Osteoblast (primary cell): ENCODE measurements at regions not wholly inside any gene's neighbourhood (a gene's known extent, or its start where the extent isn't known, plus 50 kb on each side); places are given as distances from the start of the nearest gene placed in this dataset.
A peak's percentile ranks its signal among the peaks of the same experiment; 100 is the strongest.

Source experiments
- DNase-seq: peaks from one replicate; pipeline ENCODE4 v3.0.0; 2011; ENCODE audit warnings: low spot score, mixed read lengths; ENCODE audit not compliant: insufficient read length; ENCODE audit errors: missing footprints
- H2AFZ ChIP-seq: 2 replicates; pipeline ENCODE4 v1.6.0; 2011; ENCODE audit warnings: mild to moderate bottlenecking, low read length
- H3K27ac ChIP-seq: 2 replicates; pipeline ENCODE4 v1.5.1; 2011; ENCODE audit warnings: mild to moderate bottlenecking, low read depth, low read length, moderate library complexity
- H3K27me3 ChIP-seq: 2 replicates; pipeline ENCODE4 v1.6.0; 2012; ENCODE audit warnings: mild to moderate bottlenecking, control low read depth, inconsistent platforms, low read length, moderate library complexity; ENCODE audit not compliant: insufficient read depth
- H3K36me3 ChIP-seq: 2 replicates; pipeline ENCODE4 v1.5.1; 2011; ENCODE audit warnings: mild to moderate bottlenecking, low read length, control low read depth, moderate library complexity; ENCODE audit not compliant: insufficient read depth
- H3K4me1 ChIP-seq: 2 replicates; pipeline ENCODE4 v1.5.1; 2011; ENCODE audit warnings: mild to moderate bottlenecking, low read length, control low read depth, moderate library complexity; ENCODE audit not compliant: insufficient read depth
- H3K4me2 ChIP-seq: 2 replicates; pipeline ENCODE4 v1.6.0; 2011; ENCODE audit warnings: mild to moderate bottlenecking, low read length; ENCODE audit not compliant: insufficient read depth
- H3K4me3 ChIP-seq: fragments of 200-600 bp; sonication (generic); 3 replicates; pipeline ENCODE4 v1.5.1; 2012; ENCODE audit warnings: mild to moderate bottlenecking, low read length, inconsistent platforms; ENCODE audit not compliant: insufficient read depth
- H3K79me2 ChIP-seq: 2 replicates; pipeline ENCODE4 v1.6.0; 2012; ENCODE audit warnings: mild to moderate bottlenecking, low read length, control low read depth, inconsistent platforms; ENCODE audit not compliant: insufficient read depth
- H3K9me3 ChIP-seq: 2 replicates; pipeline ENCODE4 v1.5.1; 2011; ENCODE audit warnings: low read depth, low read length, control low read depth
- H4K20me1 ChIP-seq: 2 replicates; pipeline ENCODE4 v1.6.0; 2012; ENCODE audit warnings: mild to moderate bottlenecking, low read length, control low read depth; ENCODE audit not compliant: insufficient read depth
- TF ChIP-seq, protein P1 (sequence below): IDR thresholded peaks from 2 replicates; pipeline ENCODE4 v1.5.1; 2011; ENCODE audit warnings: mild to moderate bottlenecking, low read depth, low read length, moderate library complexity; ENCODE audit errors: extremely low read depth

- Histone ChIP-seq H3K79me2 (no peaks in the 10 kb centered on the region), H2AFZ (no peak overlapping the region), H3K4me3 (no peak overlapping the region), H3K36me3 (no peaks in the 10 kb centered on the region), H3K9me3 (no peaks in the 10 kb centered on the region), H3K4me1 (no peaks in the 10 kb centered on the region), H3K27ac (no peak overlapping the region), H3K27me3 (no peaks in the 10 kb centered on the region), H3K4me2 (no peak overlapping the region), H4K20me1 (no peaks in the 10 kb centered on the region)
- TF ChIP-seq, protein P1, sequence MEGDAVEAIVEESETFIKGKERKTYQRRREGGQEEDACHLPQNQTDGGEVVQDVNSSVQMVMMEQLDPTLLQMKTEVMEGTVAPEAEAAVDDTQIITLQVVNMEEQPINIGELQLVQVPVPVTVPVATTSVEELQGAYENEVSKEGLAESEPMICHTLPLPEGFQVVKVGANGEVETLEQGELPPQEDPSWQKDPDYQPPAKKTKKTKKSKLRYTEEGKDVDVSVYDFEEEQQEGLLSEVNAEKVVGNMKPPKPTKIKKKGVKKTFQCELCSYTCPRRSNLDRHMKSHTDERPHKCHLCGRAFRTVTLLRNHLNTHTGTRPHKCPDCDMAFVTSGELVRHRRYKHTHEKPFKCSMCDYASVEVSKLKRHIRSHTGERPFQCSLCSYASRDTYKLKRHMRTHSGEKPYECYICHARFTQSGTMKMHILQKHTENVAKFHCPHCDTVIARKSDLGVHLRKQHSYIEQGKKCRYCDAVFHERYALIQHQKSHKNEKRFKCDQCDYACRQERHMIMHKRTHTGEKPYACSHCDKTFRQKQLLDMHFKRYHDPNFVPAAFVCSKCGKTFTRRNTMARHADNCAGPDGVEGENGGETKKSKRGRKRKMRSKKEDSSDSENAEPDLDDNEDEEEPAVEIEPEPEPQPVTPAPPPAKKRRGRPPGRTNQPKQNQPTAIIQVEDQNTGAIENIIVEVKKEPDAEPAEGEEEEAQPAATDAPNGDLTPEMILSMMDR, result no peak
- DNase-seq, result no peak
These were observed 83.4 kb upstream of the FAM3C start for GRCh38 chr7:121479466-121479865.

GRCh38 chr7:121475806-121476205, 79.7 kb upstream of the FAM3C start:
- Histone ChIP-seq H3K4me1 (no peaks in the 10 kb centered on the region), H3K36me3 (no peaks in the 10 kb centered on the region), H4K20me1 (no peaks in the 10 kb centered on the region), H3K27me3 (no peaks in the 10 kb centered on the region), H3K4me3 (no peak overlapping the region), H3K4me2 (no peak overlapping the region), H2AFZ (no peak overlapping the region), H3K9me3 (no peaks in the 10 kb centered on the region), H3K27ac (no peak overlapping the region), H3K79me2 (no peaks in the 10 kb centered on the region)
- TF ChIP-seq, protein P1, result no peak
- no peak for DNase-seq

DNA sequence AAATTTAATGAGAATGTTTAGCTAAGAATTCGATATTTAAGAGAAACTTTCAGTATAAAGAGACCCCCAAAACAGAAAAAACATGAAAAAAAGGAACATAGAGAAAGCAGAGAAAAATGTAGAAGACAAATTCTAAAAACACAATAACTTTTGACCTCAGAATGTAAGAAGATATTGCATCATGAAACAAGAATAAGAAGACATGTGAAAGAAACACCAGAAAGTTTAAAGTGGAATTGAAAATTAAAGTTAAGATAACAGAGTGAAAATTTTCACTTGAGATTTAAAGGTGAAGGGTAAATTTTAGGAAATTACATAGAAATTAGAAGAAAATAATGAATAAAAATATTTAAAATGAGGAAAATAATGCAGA, 78.2 kb upstream of the FAM3C start:
- Histone ChIP-seq H3K4me1 (no peaks in the 10 kb centered on the region), H3K79me2 (no peaks in the 10 kb centered on the region), H3K36me3 (no peaks in the 10 kb centered on the region), H4K20me1 (no peaks in the 10 kb centered on the region), H3K27me3 (no peaks in the 10 kb centered on the region), H3K9me3 (no peaks in the 10 kb centered on the region), H3K4me2 (no peak overlapping the region), H3K27ac (no peak overlapping the region), H2AFZ (peak overlapping the region; percentile 20), H3K4me3 (no peak overlapping the region)
- TF ChIP-seq, protein P1, result no peak
- DNase-seq, result no peak

DNA sequence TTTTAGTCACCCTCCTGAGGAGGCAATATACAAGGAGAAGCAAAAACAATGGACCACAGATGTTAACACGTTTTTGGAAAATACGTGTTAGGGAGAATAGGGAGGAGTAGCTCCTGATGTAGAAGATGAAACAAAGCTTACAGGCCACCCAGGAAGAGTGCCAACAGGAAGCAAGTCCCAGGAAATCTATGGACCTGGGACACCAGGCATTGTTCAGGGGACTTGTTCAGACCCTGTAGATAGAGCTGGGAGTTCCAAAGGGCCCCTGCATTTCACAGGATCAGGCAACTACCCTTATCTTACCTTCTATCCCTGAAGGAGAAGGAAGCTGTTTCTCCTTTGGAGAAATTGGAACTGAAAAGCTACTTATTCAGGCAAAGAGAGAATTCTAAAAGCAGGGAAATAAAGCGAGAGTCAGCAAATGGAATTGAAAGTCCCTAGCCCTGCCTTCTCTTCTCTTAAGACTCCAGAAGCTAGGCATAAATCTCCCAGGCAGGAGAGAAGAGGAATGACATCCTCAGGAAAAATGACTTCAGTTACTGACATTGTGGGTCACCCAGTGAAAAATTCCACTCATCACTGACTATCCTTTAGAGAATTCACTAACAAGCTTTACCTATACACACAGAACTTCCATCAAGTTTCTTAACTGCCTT, 77.7 kb upstream of the FAM3C start:
- Histone ChIP-seq H3K79me2 (no peaks in the 10 kb centered on the region), H3K27ac (no peak overlapping the region), H3K4me3 (no peak overlapping the region), H3K36me3 (no peaks in the 10 kb centered on the region), H3K4me2 (no peak overlapping the region), H3K9me3 (no peaks in the 10 kb centered on the region), H2AFZ (peak overlapping the region; percentile 20), H3K27me3 (no peaks in the 10 kb centered on the region), H3K4me1 (no peaks in the 10 kb centered on the region), H4K20me1 (no peaks in the 10 kb centered on the region)
- DNase-seq, result no peak
- TF ChIP-seq, protein P1, result no peak
